ENCODE measurements at regions not wholly inside any gene's neighbourhood (a gene's known extent, or its start where the extent isn't known, plus 50 kb on each side); places are given as distances from the start of the nearest gene placed in this dataset.

- TF ChIP-seq, protein P1, sequence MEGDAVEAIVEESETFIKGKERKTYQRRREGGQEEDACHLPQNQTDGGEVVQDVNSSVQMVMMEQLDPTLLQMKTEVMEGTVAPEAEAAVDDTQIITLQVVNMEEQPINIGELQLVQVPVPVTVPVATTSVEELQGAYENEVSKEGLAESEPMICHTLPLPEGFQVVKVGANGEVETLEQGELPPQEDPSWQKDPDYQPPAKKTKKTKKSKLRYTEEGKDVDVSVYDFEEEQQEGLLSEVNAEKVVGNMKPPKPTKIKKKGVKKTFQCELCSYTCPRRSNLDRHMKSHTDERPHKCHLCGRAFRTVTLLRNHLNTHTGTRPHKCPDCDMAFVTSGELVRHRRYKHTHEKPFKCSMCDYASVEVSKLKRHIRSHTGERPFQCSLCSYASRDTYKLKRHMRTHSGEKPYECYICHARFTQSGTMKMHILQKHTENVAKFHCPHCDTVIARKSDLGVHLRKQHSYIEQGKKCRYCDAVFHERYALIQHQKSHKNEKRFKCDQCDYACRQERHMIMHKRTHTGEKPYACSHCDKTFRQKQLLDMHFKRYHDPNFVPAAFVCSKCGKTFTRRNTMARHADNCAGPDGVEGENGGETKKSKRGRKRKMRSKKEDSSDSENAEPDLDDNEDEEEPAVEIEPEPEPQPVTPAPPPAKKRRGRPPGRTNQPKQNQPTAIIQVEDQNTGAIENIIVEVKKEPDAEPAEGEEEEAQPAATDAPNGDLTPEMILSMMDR (IDR thresholded peaks at IDR 0.05; ENCODE audit: poor library complexity) = no peak
- TF ChIP-seq EZH2 (IDR thresholded peaks at IDR 0.05; ENCODE audit: borderline replicate concordance) = no peak
- TF ChIP-seq EZH2phosphoT487 (IDR thresholded peaks at IDR 0.05; ENCODE audit: low read depth, severe bottlenecking, unreplicated experiment) = no peak
These were observed 91.5 kb upstream of the NREP start for GRCh38 chr5:111848476-111848875.
